H9 (cell line): ENCODE measurements at regions not wholly inside any gene's neighbourhood (a gene's known extent, or its start where the extent isn't known, plus 50 kb on each side); places are given as distances from the start of the nearest gene placed in this dataset.

Source experiments
- DNase-seq: peaks from one replicate; pipeline ENCODE4 v3.0.0-alpha.2; 2017
- H2AFZ ChIP-seq: one replicate; pipeline ENCODE4 v1.6.1; 2013; ENCODE audit warnings: mild to moderate bottlenecking, low read length, control low read depth, moderate library complexity
- H2AK5ac ChIP-seq: 2 replicates; pipeline ENCODE4 v1.6.1; 2013; ENCODE audit warnings: low read length, control low read depth, mixed read lengths; ENCODE audit not compliant: insufficient read length
- H2BK120ac ChIP-seq: one replicate; pipeline ENCODE4 v1.6.1; 2013; ENCODE audit warnings: low read depth, mild to moderate bottlenecking, low read length, control low read depth, inconsistent platforms; ENCODE audit not compliant: poor library complexity, severe bottlenecking
- H2BK12ac ChIP-seq: 2 replicates; pipeline ENCODE4 v1.6.1; 2013; ENCODE audit warnings: low read length, control low read depth, mixed read lengths, low read depth; ENCODE audit not compliant: insufficient read length
- H2BK15ac ChIP-seq: 2 replicates; pipeline ENCODE4 v1.6.1; 2013; ENCODE audit warnings: low read depth, low read length, control low read depth
- H2BK20ac ChIP-seq: one replicate; pipeline ENCODE4 v1.6.1; 2013; ENCODE audit warnings: low read depth, mild to moderate bottlenecking, low read length, control low read depth, inconsistent platforms; ENCODE audit not compliant: poor library complexity, severe bottlenecking
- H2BK5ac ChIP-seq: 2 replicates; pipeline ENCODE4 v1.6.1; 2013; ENCODE audit warnings: low read length, control low read depth, mixed read lengths; ENCODE audit not compliant: insufficient read length
- H3K14ac ChIP-seq: 2 replicates; pipeline ENCODE4 v1.6.1; 2013; ENCODE audit warnings: low read length, control low read depth; ENCODE audit not compliant: insufficient read depth
- H3K18ac ChIP-seq: 2 replicates; pipeline ENCODE4 v1.6.1; 2013; ENCODE audit warnings: low read depth, mild to moderate bottlenecking, mixed read lengths, low read length, control low read depth; ENCODE audit not compliant: insufficient read length
- H3K23ac ChIP-seq: 2 replicates; pipeline ENCODE4 v1.6.1; 2013; ENCODE audit warnings: low read length, control low read depth, mixed read lengths, low read depth; ENCODE audit not compliant: insufficient read length
- H3K23me2 ChIP-seq: 2 replicates; pipeline ENCODE4 v1.6.1; 2013; ENCODE audit warnings: low read depth, mild to moderate bottlenecking, mixed read lengths, low read length, control low read depth; ENCODE audit not compliant: insufficient read length, poor library complexity, severe bottlenecking
- H3K27ac ChIP-seq: 2 replicates; pipeline ENCODE4 v1.5.1; 2013; ENCODE audit warnings: low read length, control low read depth, mixed read lengths, low read depth; ENCODE audit not compliant: insufficient read length
- H3K27me3 ChIP-seq: 2 replicates; pipeline ENCODE4 v1.6.1; 2013; ENCODE audit warnings: low read length, control low read depth, inconsistent platforms; ENCODE audit not compliant: insufficient read depth
- H3K4ac ChIP-seq: 2 replicates; pipeline ENCODE4 v1.6.1; 2013; ENCODE audit warnings: low read depth, mild to moderate bottlenecking, control low read depth, inconsistent platforms, low read length, moderate library complexity
- H3K4me1 ChIP-seq: 2 replicates; pipeline ENCODE4 v1.6.1; 2013; ENCODE audit warnings: low read length, control low read depth, inconsistent platforms; ENCODE audit not compliant: insufficient read depth
- H3K4me2 ChIP-seq: 2 replicates; pipeline ENCODE4 v1.6.1; 2013; ENCODE audit warnings: low read length, control low read depth, mixed read lengths; ENCODE audit not compliant: insufficient read length, insufficient read depth
- H3K56ac ChIP-seq: 2 replicates; pipeline ENCODE4 v1.6.1; 2013; ENCODE audit warnings: low read depth, mild to moderate bottlenecking, mixed read lengths, low read length, control low read depth; ENCODE audit not compliant: insufficient read length
- H3K79me1 ChIP-seq: 2 replicates; pipeline ENCODE4 v1.6.1; 2013; ENCODE audit warnings: low read depth, mild to moderate bottlenecking, moderate library complexity, low read length, control low read depth, inconsistent platforms; ENCODE audit not compliant: insufficient read depth, poor library complexity, severe bottlenecking
- H3K79me2 ChIP-seq: 2 replicates; pipeline ENCODE4 v1.6.1; 2013; ENCODE audit warnings: low read length, control low read depth, inconsistent platforms; ENCODE audit not compliant: insufficient read depth
- H3K9ac ChIP-seq: 2 replicates; pipeline ENCODE4 v1.6.1; 2013; ENCODE audit warnings: low read length, control low read depth, mixed read lengths; ENCODE audit not compliant: insufficient read length; ENCODE audit errors: extremely low read depth
- H3K9me3 ChIP-seq: one replicate; pipeline ENCODE4 v1.6.1; 2013; ENCODE audit warnings: low read depth, low read length, inconsistent platforms; ENCODE audit not compliant: control insufficient read depth
- H3T11ph ChIP-seq: one replicate; pipeline ENCODE4 v1.6.1; 2013; ENCODE audit warnings: mild to moderate bottlenecking, low read length, control low read depth, inconsistent platforms
- H4K20me1 ChIP-seq: one replicate; pipeline ENCODE4 v1.6.1; 2013; ENCODE audit not compliant: control insufficient read depth, insufficient read length, insufficient read depth
- H4K5ac ChIP-seq: 2 replicates; pipeline ENCODE4 v1.6.1; 2013; ENCODE audit warnings: low read depth, mild to moderate bottlenecking, mixed read lengths, low read length, control low read depth; ENCODE audit not compliant: insufficient read length
- H4K8ac ChIP-seq: replicated peaks from 2 replicates; pipeline ENCODE4 v1.6.1; 2013; ENCODE audit warnings: low read length, control low read depth, mixed read lengths, low read depth; ENCODE audit not compliant: insufficient read length
- H4K91ac ChIP-seq: 2 replicates; pipeline ENCODE4 v1.6.1; 2013; ENCODE audit warnings: low read depth, mild to moderate bottlenecking, moderate library complexity, mixed read lengths, low read length, control low read depth; ENCODE audit not compliant: insufficient read length
- H3K27ac Mint-ChIP-seq, 3 experiments: 2 replicates in 2 of 3; 3 replicates in 1 of 3; pipeline ENCODE4 v1.8.0; 2020 to 2021; ENCODE audit warnings: mixed read lengths in 3 of 3, mild to moderate bottlenecking in 1 of 3, moderate library complexity in 1 of 3
- H3K27me3 Mint-ChIP-seq: 2 replicates; pipeline ENCODE4 v1.8.0; 2021; ENCODE audit warnings: low read depth, mild to moderate bottlenecking, moderate library complexity, mixed read lengths
- H3K36me3 Mint-ChIP-seq, 3 experiments: 2 replicates in 2 of 3; 3 replicates in 1 of 3; pipeline ENCODE4 v1.8.0; 2020 to 2021; ENCODE audit warnings: low read depth in 3 of 3, mixed read lengths in 3 of 3; ENCODE audit not compliant: insufficient read depth in 1 of 3
- H3K4me1 Mint-ChIP-seq, 2 experiments: 2 replicates each; pipeline ENCODE4 v1.8.0; 2020; ENCODE audit warnings: mixed read lengths in 2 of 2
- H3K4me3 Mint-ChIP-seq, 2 experiments: 2 replicates in 1 of 2; 3 replicates in 1 of 2; pipeline ENCODE4 v1.8.0; 2020 to 2021; ENCODE audit warnings: mild to moderate bottlenecking in 2 of 2, mixed read lengths in 2 of 2, moderate library complexity in 1 of 2
- H3K9me3 Mint-ChIP-seq, 2 experiments: 2 replicates in 1 of 2; 3 replicates in 1 of 2; pipeline ENCODE4 v1.8.0; 2020; ENCODE audit warnings: mild to moderate bottlenecking in 2 of 2, mixed read lengths in 2 of 2, moderate library complexity in 1 of 2
- WGBS: extraction: QIAGEN DNeasy Blood & Tissue Kit; methylation state at CpG from one replicate; pipeline ENCODE4 v1.1.7; 2013; ENCODE audit warnings: missing lambda C conversion rate, low lambda C conversion rate, mixed read lengths; ENCODE audit not compliant: insufficient read length; ENCODE audit errors: extremely low coverage; 5-methylcytosine and 5-hydroxymethylcytosine counted together
- TF ChIP-seq, protein P1 (sequence below): fragments of 200-600 bp; sonication (generic); conservative IDR thresholded peaks from 3 replicates; pipeline ENCODE4 v1.8.0; 2021; ENCODE audit warnings: antibody characterized with exemption, mild to moderate bottlenecking

- H3K27me3 ChIP-seq: no peaks in the 10 kb centered on the region
- H3K79me2 ChIP-seq: no peaks in the 10 kb centered on the region
- peak overlapping the region; percentile 11 for H3K18ac ChIP-seq
- no peak overlapping the region for H2AK5ac ChIP-seq
- no peaks in the 10 kb centered on the region for H4K20me1 ChIP-seq
- no peak overlapping the region for H4K91ac ChIP-seq
- Mint-ChIP-seq H3K4me1 (peaks cover 0 to 4% of the 10 kb centered on the region in 2 experiments; a peak in 2 of 4 replicates), H3K27ac (no peak overlapping the region), H3K27me3 (peaks cover 5% of the 10 kb centered on the region), H3K4me3 (no peak overlapping the region), H3K9me3 (no peaks in the 10 kb centered on the region), H3K36me3 (no peaks in the 10 kb centered on the region)
- H4K8ac ChIP-seq: no peak overlapping the region
- no peak overlapping the region for H2BK120ac ChIP-seq
- TF ChIP-seq, protein P1, sequence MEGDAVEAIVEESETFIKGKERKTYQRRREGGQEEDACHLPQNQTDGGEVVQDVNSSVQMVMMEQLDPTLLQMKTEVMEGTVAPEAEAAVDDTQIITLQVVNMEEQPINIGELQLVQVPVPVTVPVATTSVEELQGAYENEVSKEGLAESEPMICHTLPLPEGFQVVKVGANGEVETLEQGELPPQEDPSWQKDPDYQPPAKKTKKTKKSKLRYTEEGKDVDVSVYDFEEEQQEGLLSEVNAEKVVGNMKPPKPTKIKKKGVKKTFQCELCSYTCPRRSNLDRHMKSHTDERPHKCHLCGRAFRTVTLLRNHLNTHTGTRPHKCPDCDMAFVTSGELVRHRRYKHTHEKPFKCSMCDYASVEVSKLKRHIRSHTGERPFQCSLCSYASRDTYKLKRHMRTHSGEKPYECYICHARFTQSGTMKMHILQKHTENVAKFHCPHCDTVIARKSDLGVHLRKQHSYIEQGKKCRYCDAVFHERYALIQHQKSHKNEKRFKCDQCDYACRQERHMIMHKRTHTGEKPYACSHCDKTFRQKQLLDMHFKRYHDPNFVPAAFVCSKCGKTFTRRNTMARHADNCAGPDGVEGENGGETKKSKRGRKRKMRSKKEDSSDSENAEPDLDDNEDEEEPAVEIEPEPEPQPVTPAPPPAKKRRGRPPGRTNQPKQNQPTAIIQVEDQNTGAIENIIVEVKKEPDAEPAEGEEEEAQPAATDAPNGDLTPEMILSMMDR: no peak
- no peak overlapping the region for H2BK12ac ChIP-seq
- H3K56ac ChIP-seq: no peak overlapping the region
- no peaks in the 10 kb centered on the region for H3K4me1 ChIP-seq
- H3K4me2 ChIP-seq: no peak overlapping the region
- H2BK20ac ChIP-seq: no peak overlapping the region
- no peaks in the 10 kb centered on the region for H3K9me3 ChIP-seq
- H3K14ac ChIP-seq: no peak overlapping the region
- no peak overlapping the region for H3K27ac ChIP-seq
- no peak overlapping the region for H3T11ph ChIP-seq
- no peak overlapping the region for H2BK5ac ChIP-seq
- H3K23ac ChIP-seq: no peak overlapping the region
- no CpG with 5 or more reads among the region's 19 CpGs for WGBS
- H3K4ac ChIP-seq: no peak overlapping the region
- H3K23me2 ChIP-seq: no peaks in the 10 kb centered on the region
- H3K79me1 ChIP-seq: no peaks in the 10 kb centered on the region
- no peak overlapping the region for H2BK15ac ChIP-seq
- H2AFZ ChIP-seq: no peak overlapping the region
- no peak for DNase-seq
- no peak overlapping the region for H3K9ac ChIP-seq
- no peak overlapping the region for H4K5ac ChIP-seq
Measured at GRCh38 chr7:156397249-156397648, 243.3 kb upstream of the RNF32 start.
